K562 (cell line): ENCODE measurements at regions not wholly inside any gene's neighbourhood (a gene's known extent, or its start where the extent isn't known, plus 50 kb on each side); places are given as distances from the start of the nearest gene placed in this dataset.

Experiments
- ATAC-seq: fragments of 200-7000 bp; cut with Tn5 transposase; 3 replicates; pipeline ENCODE4 v1.9.1; 2020; ENCODE audit warnings: moderate library complexity
- BruUV-seq: library from RNA; stranded (reverse); fragments of 400-500 nt; replicated peaks from 2 replicates; lab custom pipeline; 2021; lab: Mats Ljungman, UMichigan
- CTCF ChIA-PET: fragments of 300-600 bp; formaldehyde crosslinking; extraction: SDS; loops from one replicate; lab custom pipeline; 2021; ENCODE audit warnings: low intra/inter-chr PET ratio; lab: Yijun Ruan, JAX
- POLR2A ChIA-PET: fragments of 300-600, 350-650 bp; sonication (Branson Sonifier 250); formaldehyde crosslinking; extraction: SDS; loops from one replicate; lab custom pipeline; 2021; ENCODE audit warnings: antibody characterized with exemption, inconsistent platforms; lab: Yijun Ruan, JAX
- DNase-seq, 4 experiments: peaks; one replicate each; pipeline versions ENCODE4 v3.0.0 to v3.0.0-alpha.2; 2011 to 2018; ENCODE audit warnings: low spot score in 3 of 4, mixed read lengths in 3 of 4; ENCODE audit errors: extremely low read depth in 1 of 4
- FAIRE-seq: peaks from 2 replicates; lab custom pipeline; 2011; peaks lifted over from hg19 to GRCh38; lab: Jason Lieb, UNC
- H2AFZ ChIP-seq: 2 replicates; pipeline ENCODE4 v1.6.0; 2011; ENCODE audit warnings: low read depth, low read length, control low read depth, inconsistent platforms
- H3K27ac ChIP-seq: fragments of 200-600 bp; 3 replicates; pipeline ENCODE4 v1.8.0; 2011; ENCODE audit warnings: low read depth, mild to moderate bottlenecking, control low read depth, inconsistent platforms, low read length, moderate library complexity, mixed read lengths; ENCODE audit errors: extremely low read depth
- H3K27me3 ChIP-seq, 2 experiments: fragments of 300-600 bp in 1 of 2; 2 replicates in 1 of 2; 3 replicates in 1 of 2; pipeline versions ENCODE4 v1.6.0 to v1.8.0; 2011; ENCODE audit warnings: inconsistent platforms in 2 of 2, low read length in 2 of 2, mild to moderate bottlenecking in 1 of 2, mixed read lengths in 1 of 2, moderate library complexity in 1 of 2; ENCODE audit not compliant: control insufficient read depth in 2 of 2, insufficient read depth in 2 of 2
- H3K36me3 ChIP-seq: fragments of 300-600 bp; 3 replicates; pipeline ENCODE4 v1.8.0; 2011; ENCODE audit warnings: mild to moderate bottlenecking, low read length, inconsistent platforms; ENCODE audit not compliant: control insufficient read depth, insufficient read depth
- H3K4me1 ChIP-seq, 2 experiments: fragments of 200-600 bp in 1 of 2; replicated peaks in 1 of 2; 2 replicates in 1 of 2; 3 replicates in 1 of 2; pipeline versions ENCODE4 v1.5.1 to v1.8.0; 2011; ENCODE audit warnings: inconsistent platforms in 2 of 2, low read length in 2 of 2, mild to moderate bottlenecking in 1 of 2, mixed read lengths in 1 of 2, moderate library complexity in 1 of 2; ENCODE audit not compliant: control insufficient read depth in 2 of 2, insufficient read depth in 2 of 2
- H3K4me2 ChIP-seq: 2 replicates; pipeline ENCODE4 v1.6.1; 2011; ENCODE audit warnings: low read length, control low read depth, inconsistent platforms, mixed read lengths; ENCODE audit not compliant: insufficient read depth
- H3K4me3 ChIP-seq: fragments of 200-600 bp; sonication (generic), shearing (Covaris generic); 2 replicates; pipeline ENCODE4 v1.5.1; 2016; ENCODE audit warnings: control low read depth, inconsistent platforms
- H3K79me2 ChIP-seq: fragments of 200-600 bp; 3 replicates; pipeline ENCODE4 v1.8.0; 2011; ENCODE audit warnings: low read length, inconsistent platforms; ENCODE audit not compliant: control insufficient read depth, insufficient read depth
- H3K9ac ChIP-seq, 2 experiments: 2 replicates each; pipeline versions ENCODE4 v1.6.0 to v1.6.1; 2011; ENCODE audit warnings: low read depth in 2 of 2, low read length in 2 of 2, control low read depth in 1 of 2, inconsistent platforms in 1 of 2, mild to moderate bottlenecking in 1 of 2, mixed read lengths in 1 of 2; ENCODE audit not compliant: insufficient read depth in 1 of 2
- H3K9me1 ChIP-seq: one replicate; pipeline ENCODE4 v1.6.0; 2011; ENCODE audit warnings: inconsistent platforms, mild to moderate bottlenecking, low read length, moderate library complexity; ENCODE audit not compliant: control insufficient read depth, insufficient read depth
- H3K9me3 ChIP-seq: replicated peaks from 2 replicates; pipeline ENCODE4 v1.5.1; 2011; ENCODE audit warnings: low read depth, low read length, inconsistent platforms; ENCODE audit not compliant: control insufficient read depth, insufficient read depth
- H4K20me1 ChIP-seq: replicated peaks from 2 replicates; pipeline ENCODE4 v1.6.1; 2011; ENCODE audit warnings: low read length, inconsistent platforms, mixed read lengths; ENCODE audit not compliant: control insufficient read depth, insufficient read depth
- CAMTA2 ChIP-seq: fragments of 250-450 bp; sonication (Bioruptor Pico); conservative IDR thresholded peaks from 2 replicates; pipeline ENCODE4 v1.5.1; 2022
- CHD2 ChIP-seq: IDR thresholded peaks from 2 replicates; pipeline ENCODE4 v1.6.1; 2011; ENCODE audit warnings: low read depth, low read length
- DNMT1 ChIP-seq: fragments of 450-650 bp; IDR thresholded peaks from 2 replicates; pipeline ENCODE4 v1.6.1; 2016; ENCODE audit warnings: antibody characterized with exemption, mild to moderate bottlenecking
- E2F5 ChIP-seq: sonication (generic); formaldehyde crosslinking; IDR thresholded peaks from 2 replicates; pipeline ENCODE4 v1.8.0; 2022; ENCODE audit warnings: mild to moderate bottlenecking, missing genetic modification reagents
- ERF ChIP-seq: fragments of 450-650 bp; formaldehyde crosslinking; IDR thresholded peaks from 2 replicates; pipeline ENCODE4 v1.4.0; 2020; ENCODE audit warnings: mild to moderate bottlenecking, mixed read lengths
- FOXJ3 ChIP-seq: sonication (generic); formaldehyde crosslinking; IDR thresholded peaks from 2 replicates; pipeline ENCODE4 v1.4.0; 2020; ENCODE audit warnings: mild to moderate bottlenecking, missing genetic modification reagents
- HEY1 ChIP-seq: fragments of 250-450 bp; sonication (Bioruptor Pico); IDR thresholded peaks from 2 replicates; pipeline ENCODE4 v1.5.0; 2020; ENCODE audit warnings: mild to moderate bottlenecking, moderate library complexity, borderline replicate concordance
- MCM3 ChIP-seq: fragments of 450-650 bp; IDR thresholded peaks from 2 replicates; pipeline ENCODE4 v1.6.1; 2016
- NRF1 ChIP-seq, 2 experiments: fragments of 450-650 bp; IDR thresholded peaks in 1 of 2; conservative IDR thresholded peaks in 1 of 2; 2 replicates each; pipeline ENCODE4 v1.6.1; 2014; ENCODE audit warnings: mild to moderate bottlenecking in 2 of 2
- PHF20 ChIP-seq: fragments of 450-650 bp; IDR thresholded peaks from 2 replicates; pipeline ENCODE4 v1.6.1; 2018; ENCODE audit not compliant: partially characterized antibody
- RB1 ChIP-seq: fragments of 450-650 bp; IDR thresholded peaks from 2 replicates; pipeline ENCODE4 v1.6.1; 2017; ENCODE audit warnings: low read depth, mild to moderate bottlenecking
- RNF2 ChIP-seq: sonication (generic); IDR thresholded peaks from 2 replicates; pipeline ENCODE4 v1.6.1; 2016
- THRAP3 ChIP-seq: fragments of 450-650 bp; IDR thresholded peaks from 2 replicates; pipeline ENCODE4 v1.6.1; 2016; ENCODE audit warnings: mild to moderate bottlenecking, inconsistent platforms, borderline replicate concordance
- ZKSCAN3 ChIP-seq: fragments of 250-450 bp; sonication (Bioruptor Pico); IDR thresholded peaks from 2 replicates; pipeline ENCODE4 v1.4.0; 2020
- ZNF12 ChIP-seq: sonication (generic); formaldehyde crosslinking; IDR thresholded peaks from 2 replicates; pipeline ENCODE4 v1.4.0; 2020; ENCODE audit warnings: mild to moderate bottlenecking, missing genetic modification reagents
- ZNF23 ChIP-seq: fragments of 250-450 bp; sonication (Bioruptor Pico); IDR thresholded peaks from 2 replicates; pipeline ENCODE4 v1.4.0; 2020; ENCODE audit warnings: mild to moderate bottlenecking
- ZNF589 ChIP-seq: fragments of 200-800 bp; sonication (Bioruptor generic); IDR thresholded peaks from 2 replicates; pipeline ENCODE4 v1.6.1; 2016; ENCODE audit warnings: low read depth, missing genetic modification characterization, missing compliant biosample characterization
- WGBS: fragments of 100-300 bp; shearing (Covaris generic); methylation state at CpG from one replicate; pipeline ENCODE4 v1.1.6; 2016; ENCODE audit warnings: low coverage, mixed read lengths; ENCODE audit not compliant: insufficient coverage; ENCODE audit errors: missing lambda C conversion rate; 5-methylcytosine and 5-hydroxymethylcytosine counted together
- in situ Hi-C: fragments of 300-500 bp; cut with MboI; formaldehyde crosslinking; loops from 4 replicates; pipeline ENCODE4 v1.15.0; 2018; ENCODE audit warnings: inconsistent platforms, mixed read lengths
- intact Hi-C: fragments of 100-400 bp; cut with micrococcal nuclease; formaldehyde crosslinking; loops from 2 replicates; pipeline ENCODE4 v1.14.2; 2022

- intact Hi-C loops (no loop called here), in situ Hi-C loops (no loop called here)
- FAIRE-seq (no peak), DNase-seq (no peak), ATAC-seq (no peak)
- Histone ChIP-seq H3K27me3 (no peaks in the 10 kb centered on the region), H2AFZ (no peak overlapping the region), H3K36me3 (no peaks in the 10 kb centered on the region), H3K4me3 (no peak overlapping the region), H3K9ac (no peak overlapping the region), H3K9me1 (no peaks in the 10 kb centered on the region), H3K4me2 (no peak overlapping the region), H4K20me1 (no peaks in the 10 kb centered on the region), H3K27ac (no peak overlapping the region), H3K79me2 (no peaks in the 10 kb centered on the region), H3K4me1 (no peaks in the 10 kb centered on the region), H3K9me3 (no peaks in the 10 kb centered on the region; the same call in 1 of the 2 replicates)
- ChIA-PET POLR2A (interaction anchor here (0.6 kb wide), 1 partner anchor 1490 kb away, joined by 3 read pairs; no protein-coding TSS in a partner anchor), CTCF (no interaction called here)
- no peak for TF ChIP-seq RNF2
- no peak for TF ChIP-seq NRF1 (conservative IDR thresholded peaks at IDR 0.05 in 1 of 2, IDR thresholded peaks at IDR 0.05 in 1 of 2)
- no peak for TF ChIP-seq E2F5 (CRISPR knock-in tag)
- no peak for TF ChIP-seq FOXJ3 (CRISPR knock-in tag)
- TF ChIP-seq ZKSCAN3 (CRISPR knock-in tag) = no peak
- TF ChIP-seq ERF (CRISPR knock-in tag) = no peak
- WGBS = 0% methylated on average over 5 of the region's 5 CpGs
- no TSS peak for BruUV-seq
Observed at GRCh38 chr3:107218864-107219269, 158.4 kb upstream of the CCDC54 start.

GRCh38 chr3:107220538-107220937 lies 156.7 kb upstream of the CCDC54 start:
- no peak overlapping the region for H3K9ac ChIP-seq
- intact Hi-C loops = no loop called here
- no peaks in the 10 kb centered on the region for H3K27me3 ChIP-seq
- DNase-seq (no peak), FAIRE-seq (no peak), ATAC-seq (no peak)
- ChIA-PET POLR2A (no interaction called here), CTCF (no interaction called here)
- no TSS peak for BruUV-seq
- no peaks in the 10 kb centered on the region for H3K9me1 ChIP-seq
- no peaks in the 10 kb centered on the region for H3K36me3 ChIP-seq
- WGBS = 13% methylated on average over 1 of the region's 1 CpG
- no peaks in the 10 kb centered on the region for H4K20me1 ChIP-seq
- no peak overlapping the region for H2AFZ ChIP-seq
- no peak overlapping the region for H3K27ac ChIP-seq
- no peak overlapping the region for H3K4me3 ChIP-seq
- H3K9me3 ChIP-seq = no peaks in the 10 kb centered on the region; the same call in 1 of the 2 replicates
- H3K4me2 ChIP-seq = no peak overlapping the region
- H3K79me2 ChIP-seq = no peaks in the 10 kb centered on the region
- in situ Hi-C loops = no loop called here
- H3K4me1 ChIP-seq = no peaks in the 10 kb centered on the region
- TF ChIP-seq MCM3 (no peak), THRAP3 (no peak), ZNF12 (CRISPR knock-in tag) (no peak), CHD2 (no peak), HEY1 (CRISPR knock-in tag) (no peak), ZNF589 (CRISPR knock-in tag) (no peak), PHF20 (no peak), CAMTA2 (CRISPR knock-in tag) (no peak), ZNF23 (CRISPR knock-in tag) (no peak), DNMT1 (no peak), RB1 (no peak)
